Effector CD8-positive, alpha-beta T cell (primary cell): ENCODE measurements at regions not wholly inside any gene's neighbourhood (a gene's known extent, or its start where the extent isn't known, plus 50 kb on each side); places are given as distances from the start of the nearest gene placed in this dataset.

Experiments used
- DNase-seq: peaks from one replicate; lab custom pipeline; 2025; lab: John Stamatoyannopoulos, UW

DNA sequence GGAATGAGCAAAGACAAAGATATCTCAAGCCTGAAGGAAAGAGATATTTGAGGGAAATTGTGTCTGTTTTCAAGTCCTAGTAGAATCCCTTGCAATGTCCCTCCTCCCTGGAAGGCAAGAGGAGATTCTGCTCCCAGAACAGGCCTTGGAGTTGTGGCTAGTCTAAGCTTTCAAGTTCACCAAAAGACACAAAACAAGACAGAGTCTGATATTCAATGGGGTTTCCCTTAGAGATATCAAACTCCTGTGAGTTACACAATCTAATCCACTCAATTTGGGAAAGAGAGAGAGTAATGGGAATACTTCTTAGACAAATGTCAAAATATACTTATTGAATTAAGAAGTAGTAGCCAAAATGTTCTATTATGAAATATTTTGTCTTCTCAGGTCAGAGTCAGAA lies 162.8 kb upstream of the ADAMTS5 start:
- DNase-seq, result no peak

GRCh38 chr21:27129215-27129614 lies 162.3 kb upstream of the ADAMTS5 start:
- DNase-seq, result no peak

GRCh38 chr21:27126140-27126539 lies 159.3 kb upstream of the ADAMTS5 start:
- no peak for DNase-seq

GRCh38 chr21:27122686-27123085 lies 155.8 kb upstream of the ADAMTS5 start:
- DNase-seq, result no peak

DNA sequence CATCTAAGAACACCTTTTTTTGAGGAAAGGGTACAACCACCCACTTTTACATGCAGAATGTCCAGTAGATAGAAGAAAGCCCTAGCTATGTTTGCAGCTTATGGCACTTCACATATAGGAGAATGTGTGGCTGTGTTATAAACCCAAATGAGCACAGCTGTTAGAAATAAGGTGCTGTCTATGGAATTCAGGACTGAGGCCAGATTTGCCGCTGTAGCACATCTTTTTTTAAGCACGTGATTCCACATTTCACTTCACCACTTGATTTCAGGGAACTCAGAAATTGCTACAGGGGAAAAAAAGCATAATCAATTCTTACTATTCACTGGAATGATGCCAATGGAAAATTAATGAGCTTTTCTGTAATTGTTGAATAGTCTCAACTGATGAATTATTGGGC lies 147.2 kb upstream of the ADAMTS5 start:
- no peak for DNase-seq

DNA sequence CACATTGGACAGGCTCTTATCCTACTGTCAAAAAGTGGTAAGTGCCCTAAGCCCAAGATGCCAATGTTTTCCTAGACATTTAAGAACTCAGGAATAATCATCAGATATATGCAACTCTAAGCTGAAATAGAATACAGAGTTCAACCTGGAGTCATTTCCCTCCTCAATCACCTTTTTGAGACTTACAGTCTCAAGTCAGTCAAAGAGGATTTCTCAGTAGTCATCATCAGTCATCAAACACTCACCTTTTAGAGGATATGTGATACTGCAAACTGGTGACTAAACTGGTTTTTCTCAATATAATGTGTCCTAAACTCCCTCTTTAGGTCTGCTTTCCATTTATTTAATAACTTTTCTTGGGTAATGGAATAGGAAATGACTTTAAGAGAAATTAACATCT lies 145.3 kb upstream of the ADAMTS5 start:
- no peak for DNase-seq

DNA sequence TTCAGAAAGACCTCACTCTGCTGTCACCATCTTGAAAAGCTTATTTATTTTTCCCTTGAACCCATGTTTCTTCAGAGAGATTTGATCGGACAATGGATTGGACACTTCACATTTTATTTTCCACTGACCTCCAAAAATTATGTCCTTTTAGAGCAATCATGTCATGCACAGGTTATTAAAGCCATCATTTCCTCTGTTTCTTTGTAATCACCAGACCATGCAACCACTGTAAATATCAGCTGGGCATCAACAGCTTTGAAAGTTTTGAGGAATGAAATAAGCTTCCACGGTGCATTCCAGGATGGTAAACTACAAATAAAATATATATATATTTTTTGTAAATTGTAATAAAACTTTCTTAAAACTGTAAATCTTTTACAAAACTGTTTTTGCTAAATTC lies 144.1 kb upstream of the ADAMTS5 start:
- DNase-seq, result no peak

DNA sequence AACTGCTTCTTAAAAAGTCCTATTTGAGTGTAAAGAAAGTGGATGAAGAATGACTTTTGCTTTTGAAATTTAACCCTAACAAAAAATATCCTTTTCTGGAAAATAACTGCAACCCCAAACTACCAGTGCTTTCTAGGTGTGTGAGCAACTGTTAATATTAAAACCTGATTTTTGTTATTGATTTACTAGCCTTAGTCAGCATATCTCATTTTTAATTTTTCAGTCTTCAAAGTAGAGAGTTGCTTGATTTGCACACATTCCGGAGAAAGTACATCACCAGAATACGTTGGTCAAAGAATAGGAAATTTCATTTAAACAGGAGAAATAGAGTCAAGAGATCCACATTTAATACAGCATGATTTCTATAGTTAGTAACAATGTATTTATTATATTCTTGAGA lies 141.8 kb upstream of the ADAMTS5 start:
- DNase-seq, result no peak

GRCh38 chr21:27108228-27108627 lies 141.3 kb upstream of the ADAMTS5 start:
- DNase-seq, result no peak

DNA sequence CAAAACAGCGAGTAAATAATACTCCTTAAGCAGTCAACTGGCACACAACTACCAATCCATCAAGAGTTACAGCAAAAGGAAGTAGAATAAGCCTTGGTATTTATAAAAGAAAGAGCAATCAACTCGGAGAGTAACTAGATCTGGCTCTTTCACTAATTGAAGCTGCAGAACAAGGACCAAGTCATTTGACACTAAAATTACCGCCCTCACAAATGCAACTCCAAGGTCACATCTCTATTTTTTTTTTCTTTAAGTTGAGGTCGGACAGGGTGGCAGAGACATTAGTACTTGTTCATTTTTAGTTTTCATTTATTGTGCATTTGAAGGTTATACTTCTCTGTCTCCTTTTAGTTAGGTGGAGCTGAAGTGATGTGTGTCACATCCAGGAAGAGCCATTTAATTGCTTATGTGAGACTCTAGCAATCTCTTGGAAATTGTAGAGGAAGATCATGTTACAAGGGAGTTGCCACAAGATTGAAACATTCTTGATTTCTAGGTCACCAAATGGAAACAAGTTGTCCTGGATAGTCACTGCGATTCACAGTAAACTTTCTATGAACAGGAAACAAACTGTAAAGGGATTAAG lies 138.1 kb upstream of the ADAMTS5 start:
- no peak for DNase-seq

DNA sequence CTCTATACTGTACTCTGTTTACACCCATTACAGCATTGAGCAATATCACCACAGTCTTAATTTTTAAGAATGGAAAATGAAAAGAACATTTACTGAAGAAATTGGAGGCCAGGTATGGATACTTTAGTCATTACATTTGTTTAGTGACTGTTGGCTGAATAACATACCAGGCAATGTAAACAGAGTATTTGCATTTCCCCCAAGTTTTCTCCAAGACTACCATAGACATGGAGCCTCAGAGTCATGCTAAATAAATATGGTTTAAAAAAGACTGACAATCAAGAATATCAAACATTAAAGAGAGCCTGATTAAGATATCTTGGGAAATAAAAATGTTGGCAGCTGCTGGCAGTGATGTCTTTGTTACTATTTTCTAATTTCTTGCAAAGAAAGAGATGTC lies 136.9 kb upstream of the ADAMTS5 start:
- no peak for DNase-seq

DNA sequence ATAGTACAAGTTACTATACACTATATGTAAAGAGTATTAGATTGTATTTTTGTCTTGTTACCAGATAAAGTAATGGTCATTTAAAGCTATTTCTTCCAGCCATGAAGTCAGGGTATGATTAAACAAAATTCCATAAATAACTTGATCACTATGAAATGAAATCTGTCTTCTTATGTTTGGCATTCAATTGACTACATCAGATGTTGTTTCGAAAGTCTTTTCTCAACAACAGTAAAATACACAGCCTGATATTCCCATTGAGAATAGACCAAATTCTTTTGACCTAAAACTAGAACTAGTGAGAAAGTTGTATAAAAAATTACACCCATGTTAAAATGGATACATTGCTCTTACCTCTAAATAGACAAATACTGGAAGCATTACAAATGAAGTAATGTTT lies 134.6 kb upstream of the ADAMTS5 start:
- DNase-seq, result no peak

DNA sequence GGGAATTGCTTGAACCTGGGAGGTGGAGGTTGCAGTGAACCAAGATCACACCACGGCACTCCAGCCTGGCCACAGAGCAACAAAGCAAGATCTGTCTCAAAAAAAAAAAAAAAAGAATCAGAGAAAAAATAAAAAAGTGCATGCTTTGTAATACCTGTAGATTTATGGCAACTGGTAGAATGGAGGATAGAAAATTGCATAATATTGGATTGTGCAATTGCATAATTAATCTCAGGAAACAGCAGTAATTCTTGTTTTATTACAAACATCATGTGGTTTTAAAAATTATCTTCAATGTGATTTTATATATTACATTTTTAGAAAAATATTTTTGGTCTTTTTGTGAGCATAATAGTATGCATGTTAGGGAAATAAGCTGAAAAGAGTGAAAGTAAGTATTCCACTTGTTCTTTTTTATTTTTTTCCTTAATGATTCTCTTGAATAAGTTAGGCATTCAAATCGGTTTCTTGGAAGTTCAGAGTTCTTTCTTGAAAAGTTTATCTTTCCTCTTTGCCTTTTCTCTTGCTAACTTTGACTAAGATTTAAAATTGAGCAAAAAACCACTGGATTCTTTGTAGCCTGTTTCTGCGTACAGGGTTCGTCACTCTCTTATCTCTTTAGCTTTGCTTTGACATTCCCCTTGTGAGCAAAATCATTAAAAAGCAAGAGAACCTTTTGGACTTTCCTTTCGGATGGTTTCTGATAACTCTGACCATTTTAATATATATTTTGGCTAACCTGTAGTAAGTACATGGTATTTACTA lies 127.5 kb upstream of the ADAMTS5 start:
- no peak for DNase-seq

GRCh38 chr21:27086630-27087029 lies 119.7 kb upstream of the ADAMTS5 start:
- no peak for DNase-seq

DNA sequence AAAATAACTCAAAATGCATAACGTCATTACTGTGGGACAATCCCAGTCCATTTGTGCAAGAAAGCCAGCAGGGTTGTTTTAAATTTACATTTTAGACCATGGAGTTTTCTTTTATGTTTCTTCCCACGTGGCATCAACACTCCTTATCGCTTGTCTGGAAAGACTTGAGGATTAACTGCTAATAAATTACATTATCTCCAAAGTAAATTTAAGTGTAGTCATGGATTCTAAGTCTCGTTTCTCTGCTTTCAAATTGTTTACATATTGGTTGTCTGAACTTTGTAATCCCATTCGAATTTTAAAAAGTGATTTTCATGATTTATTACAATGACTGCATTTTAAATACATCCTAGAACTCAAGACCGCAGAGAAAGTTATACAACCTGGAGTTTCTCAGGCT lies 119.3 kb upstream of the ADAMTS5 start:
- DNase-seq, result no peak

DNA sequence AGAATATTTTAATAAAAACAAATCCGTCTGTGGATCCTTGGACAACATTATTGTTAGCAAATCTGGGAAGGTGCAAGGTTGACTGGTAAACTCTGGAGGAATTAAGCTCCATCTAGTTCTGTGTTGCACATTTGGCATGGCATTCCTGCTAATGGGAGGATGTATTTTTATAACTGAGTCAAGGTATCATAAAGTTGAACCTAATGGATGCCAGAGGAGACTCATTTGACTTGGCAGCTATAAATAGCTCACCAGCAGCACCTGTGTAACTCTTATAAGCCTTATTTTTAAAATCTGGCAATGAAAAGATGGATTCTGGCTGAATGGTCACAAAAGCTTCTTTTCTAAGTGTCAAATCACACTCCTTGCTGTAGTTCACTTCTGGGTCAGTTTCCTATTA lies 118.5 kb upstream of the ADAMTS5 start:
- DNase-seq, result no peak

- no peak for DNase-seq
Observed at GRCh38 chr21:27083144-27083543, 116.3 kb upstream of the ADAMTS5 start.

DNA sequence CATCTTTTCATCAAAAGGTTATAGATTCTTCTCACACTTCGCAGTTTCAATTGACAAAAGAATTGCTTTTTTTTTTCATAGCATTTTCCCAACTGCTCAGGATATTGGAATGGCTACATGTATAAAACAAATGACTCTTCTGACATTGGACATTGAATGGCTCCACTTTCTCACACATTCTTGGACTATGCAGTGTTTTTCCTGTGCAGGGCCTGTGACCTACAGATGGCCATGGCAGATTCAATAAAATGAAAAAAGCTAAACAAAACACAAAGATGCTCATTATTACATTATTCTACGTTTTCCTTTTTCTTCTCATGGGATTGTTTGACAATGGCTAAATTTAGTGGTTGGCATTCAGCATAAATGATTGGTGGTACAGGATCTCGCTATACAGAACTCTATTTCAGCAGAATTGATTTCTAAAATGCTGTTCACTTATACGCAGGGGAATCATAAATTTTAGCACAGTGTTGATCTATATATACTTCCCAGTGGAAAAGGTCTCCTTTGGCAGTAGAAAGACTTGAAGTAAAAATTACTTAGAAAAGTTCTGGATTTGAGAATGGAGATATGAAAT lies 115.6 kb upstream of the ADAMTS5 start:
- DNase-seq, result no peak

DNA sequence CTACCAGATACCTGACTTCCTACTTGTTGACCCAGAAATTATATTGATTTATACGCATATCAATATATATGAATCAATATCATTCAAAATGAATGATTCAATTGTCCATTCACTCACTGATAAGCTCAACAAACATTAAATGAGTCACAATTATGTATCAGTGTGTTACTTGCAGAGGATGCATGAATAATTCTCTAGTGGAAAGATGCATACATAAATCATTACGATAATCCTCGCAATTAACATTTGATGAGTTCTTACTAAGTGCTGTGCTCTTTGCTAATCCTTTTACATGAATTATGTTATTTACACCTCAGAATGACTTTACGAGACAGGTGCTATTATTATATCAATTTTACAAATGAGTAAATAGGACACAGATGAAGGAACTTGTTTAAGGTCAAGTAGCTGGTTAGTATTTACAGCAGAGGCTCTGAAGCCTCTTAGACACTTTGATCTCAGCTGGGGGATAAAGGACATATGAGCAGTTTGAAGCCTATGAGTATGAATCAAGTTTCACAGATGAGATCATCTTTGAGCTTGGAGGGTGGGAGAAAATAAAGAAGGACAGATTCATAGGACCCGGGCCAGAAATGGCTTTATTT lies 112.8 kb upstream of the ADAMTS5 start:
- no peak for DNase-seq

- DNase-seq, result no peak
Observed at GRCh38 chr21:27078915-27079314, 112.0 kb upstream of the ADAMTS5 start.

DNA sequence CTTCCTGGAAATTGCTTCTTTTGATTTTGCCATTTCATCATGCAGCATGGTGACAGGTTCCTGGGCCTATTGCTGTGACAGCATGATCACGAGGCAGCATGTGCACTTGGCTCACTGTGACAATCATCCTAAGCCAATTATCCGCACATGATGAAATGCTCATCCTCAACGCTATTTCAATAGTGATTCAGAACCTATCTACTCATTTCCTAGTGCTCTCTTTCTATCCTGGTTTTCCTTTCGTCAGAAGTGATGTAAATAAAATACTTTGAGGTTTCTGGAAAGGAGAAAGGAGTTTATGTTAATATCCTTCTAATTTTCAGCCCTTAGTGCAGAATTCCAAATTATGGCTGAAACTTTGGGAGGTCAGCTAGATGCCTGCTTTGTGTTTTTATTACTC lies 110.6 kb upstream of the ADAMTS5 start:
- no peak for DNase-seq

DNA sequence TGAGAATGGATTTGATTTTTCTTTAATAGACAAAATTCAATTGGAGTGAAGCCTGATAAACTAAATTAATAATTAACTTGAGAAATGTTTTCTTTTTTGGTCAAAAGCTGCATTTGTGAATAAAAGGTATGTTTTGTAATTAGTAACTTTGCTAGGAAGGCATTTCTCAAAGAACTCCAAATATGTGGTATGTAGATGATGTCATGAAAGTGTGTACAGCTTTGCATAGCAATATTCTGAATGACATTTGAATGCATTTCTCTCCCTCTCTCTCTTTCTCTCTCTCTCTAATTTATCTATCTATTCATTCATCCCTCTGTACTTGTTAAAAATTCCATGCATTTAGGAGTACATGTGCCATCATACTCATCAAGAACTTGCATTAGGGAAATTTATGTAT lies 109.1 kb upstream of the ADAMTS5 start:
- no peak for DNase-seq
